ENCODE measurements at regions not wholly inside any gene's neighbourhood (a gene's known extent, or its start where the extent isn't known, plus 50 kb on each side); places are given as distances from the start of the nearest gene placed in this dataset.

DNA sequence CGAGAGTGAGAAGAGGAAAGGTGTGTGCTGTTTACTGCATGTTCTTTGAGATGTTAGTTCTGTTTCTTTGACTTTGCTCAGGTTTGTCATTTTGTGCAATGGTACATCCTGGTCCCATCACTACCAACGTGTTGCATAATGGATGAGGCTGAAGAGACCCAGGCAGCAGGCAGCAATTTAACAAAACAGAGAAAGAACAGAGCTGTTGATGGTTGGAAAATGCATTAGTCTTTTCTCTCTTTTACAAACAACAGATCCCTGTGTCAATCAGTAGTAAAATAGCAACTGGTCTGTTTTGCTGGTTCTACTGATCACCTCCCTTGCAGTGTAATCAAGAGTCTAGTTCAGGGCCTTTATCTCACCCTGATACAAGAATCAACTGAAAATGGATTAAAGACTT, 64.8 kb upstream of the LIMCH1 start:
- ATAC-seq (no peak), DNase-seq (no peak)
- Histone ChIP-seq H3K27ac (no peak overlapping the region), H3K4me3 (no peak overlapping the region), H3K36me3 (no peaks in the 10 kb centered on the region), H3K27me3 (no peaks in the 10 kb centered on the region), H3K9me3 (no peaks in the 10 kb centered on the region), H3K4me1 (peaks cover 0 to 51% (median 13%) of the 10 kb centered on the region in 9 donors)
- intact Hi-C loops (cut with DNase I), result no loop called here
- TF ChIP-seq, protein P1, sequence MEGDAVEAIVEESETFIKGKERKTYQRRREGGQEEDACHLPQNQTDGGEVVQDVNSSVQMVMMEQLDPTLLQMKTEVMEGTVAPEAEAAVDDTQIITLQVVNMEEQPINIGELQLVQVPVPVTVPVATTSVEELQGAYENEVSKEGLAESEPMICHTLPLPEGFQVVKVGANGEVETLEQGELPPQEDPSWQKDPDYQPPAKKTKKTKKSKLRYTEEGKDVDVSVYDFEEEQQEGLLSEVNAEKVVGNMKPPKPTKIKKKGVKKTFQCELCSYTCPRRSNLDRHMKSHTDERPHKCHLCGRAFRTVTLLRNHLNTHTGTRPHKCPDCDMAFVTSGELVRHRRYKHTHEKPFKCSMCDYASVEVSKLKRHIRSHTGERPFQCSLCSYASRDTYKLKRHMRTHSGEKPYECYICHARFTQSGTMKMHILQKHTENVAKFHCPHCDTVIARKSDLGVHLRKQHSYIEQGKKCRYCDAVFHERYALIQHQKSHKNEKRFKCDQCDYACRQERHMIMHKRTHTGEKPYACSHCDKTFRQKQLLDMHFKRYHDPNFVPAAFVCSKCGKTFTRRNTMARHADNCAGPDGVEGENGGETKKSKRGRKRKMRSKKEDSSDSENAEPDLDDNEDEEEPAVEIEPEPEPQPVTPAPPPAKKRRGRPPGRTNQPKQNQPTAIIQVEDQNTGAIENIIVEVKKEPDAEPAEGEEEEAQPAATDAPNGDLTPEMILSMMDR (IDR thresholded peaks at IDR 0.05), result no peak
- 84 to 88% methylated on average over 2 of the region's 2 CpGs for WGBS, 2 donors

DNA sequence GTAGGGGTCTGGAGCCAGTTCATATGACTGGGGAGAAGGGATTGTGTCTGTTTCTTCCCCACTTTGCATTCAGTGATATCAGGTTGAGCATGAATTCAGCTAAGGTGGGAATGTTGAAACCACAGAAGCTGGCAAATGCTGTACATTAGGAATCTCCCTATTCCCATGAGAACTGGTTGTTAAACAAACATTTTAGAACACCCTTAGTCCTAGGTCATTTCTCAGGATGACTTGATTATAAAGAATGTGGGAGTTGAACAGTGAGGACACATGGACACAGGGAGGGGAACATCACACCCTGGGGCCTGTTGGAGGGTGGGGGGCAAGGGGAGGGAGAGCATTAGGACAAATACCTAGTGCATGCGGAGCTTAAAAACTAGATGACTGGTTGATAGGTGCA, 62.6 kb upstream of the LIMCH1 start:
- TF ChIP-seq, protein P1 (IDR thresholded peaks at IDR 0.05), result no peak
- H3K4me1 ChIP-seq, result peaks cover 0 to 46% (median 16%) of the 10 kb centered on the region in 9 donors
- H3K27ac ChIP-seq, result no peak overlapping the region
- no peaks in the 10 kb centered on the region for H3K27me3 ChIP-seq
- no peak overlapping the region for H3K4me3 ChIP-seq
- H3K9me3 ChIP-seq, result no peaks in the 10 kb centered on the region
- intact Hi-C loops (cut with DNase I), result no loop called here
- DNase-seq (no peak), ATAC-seq (peak in 2 of 8 donors; percentile 6 to 37)
- H3K36me3 ChIP-seq, result no peaks in the 10 kb centered on the region
- 91 to 100% methylated on average over 1 of the region's 1 CpG for WGBS, 2 donors

DNA sequence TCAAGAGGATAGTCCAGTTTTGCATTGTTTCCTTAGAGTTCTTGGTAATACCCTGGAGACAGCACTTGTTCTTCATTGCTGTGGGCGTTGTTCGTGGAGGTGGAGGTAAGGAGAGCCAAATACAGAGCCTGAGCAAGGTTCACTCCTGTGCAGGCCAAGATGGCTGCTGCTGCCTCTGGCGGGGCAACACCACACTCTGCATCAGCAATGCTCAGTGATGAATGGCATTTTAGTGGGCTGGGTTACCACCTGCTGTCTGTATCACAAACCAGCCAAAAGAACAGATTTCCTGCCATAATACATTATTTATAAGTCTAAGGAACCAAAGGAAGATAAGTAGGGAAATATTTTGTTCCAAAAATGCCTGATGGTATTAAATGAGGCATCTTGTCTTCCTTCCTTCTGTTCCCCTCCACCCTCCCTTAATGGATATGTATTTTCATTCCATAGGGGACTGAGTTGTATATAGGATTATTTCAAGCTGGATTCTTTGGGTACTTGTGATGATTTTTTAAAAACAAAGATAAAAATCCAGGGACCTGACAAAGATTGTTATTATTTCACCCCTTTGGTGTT, 61.6 kb upstream of the LIMCH1 start:
- Histone ChIP-seq H3K27me3 (no peaks in the 10 kb centered on the region), H3K27ac (peak overlapping the region in 1 of 10 donors; percentile 21), H3K9me3 (no peaks in the 10 kb centered on the region), H3K36me3 (no peaks in the 10 kb centered on the region), H3K4me1 (peaks cover 0 to 47% (median 11%) of the 10 kb centered on the region in 9 donors), H3K4me3 (no peak overlapping the region)
- DNase-seq (no peak), ATAC-seq (no peak)
- TF ChIP-seq, protein P1 (IDR thresholded peaks at IDR 0.05), result no peak
- intact Hi-C loops (cut with DNase I), result no loop called here
- WGBS, 2 donors, result 96 to 97% methylated on average over 3 of the region's 3 CpGs

DNA sequence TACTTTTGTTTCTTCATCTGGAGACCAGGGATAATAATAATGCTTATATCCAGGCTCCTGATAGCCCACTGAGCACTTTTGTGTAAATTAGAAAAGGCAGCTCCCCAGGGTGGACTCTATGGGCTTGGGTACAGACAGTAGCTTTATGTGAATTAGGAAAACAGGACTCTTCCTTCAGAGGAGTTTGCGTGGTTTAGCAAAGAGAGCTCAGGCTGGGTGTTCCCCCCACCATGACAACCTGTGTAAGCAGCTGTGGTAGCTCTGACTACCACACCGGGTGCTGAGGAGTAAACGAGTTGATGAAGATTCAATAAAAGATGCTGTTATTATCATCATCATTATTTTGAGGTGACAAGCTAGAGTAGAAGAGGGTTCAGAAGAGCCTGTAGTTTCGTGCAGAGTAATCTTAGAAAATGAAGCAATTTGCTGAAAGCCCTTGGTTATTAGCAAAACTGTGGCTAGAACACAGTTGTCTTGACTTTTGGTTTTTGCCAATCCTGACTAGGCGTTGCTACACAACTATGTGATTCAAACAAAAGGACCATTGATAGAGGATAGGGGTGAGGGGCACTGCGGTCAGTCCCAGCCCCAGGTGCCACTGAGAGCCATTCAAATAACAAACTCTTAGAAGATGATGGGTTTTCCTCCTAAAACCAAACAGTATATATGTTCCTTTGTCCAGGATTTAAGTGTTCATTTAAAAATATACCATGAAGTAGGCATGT, 60.6 kb upstream of the LIMCH1 start:
- 87 to 91% methylated on average over 6 of the region's 6 CpGs for WGBS, 2 donors
- peaks cover 0 to 40% (median 7%) of the 10 kb centered on the region in 9 donors for H3K4me1 ChIP-seq
- no peaks in the 10 kb centered on the region for H3K9me3 ChIP-seq
- no peaks in the 10 kb centered on the region for H3K36me3 ChIP-seq
- no peak for ATAC-seq
- no peak for DNase-seq
- TF ChIP-seq, protein P1 (IDR thresholded peaks at IDR 0.05), result no peak
- intact Hi-C loops (cut with DNase I), result no loop called here
- H3K4me3 ChIP-seq, result no peak overlapping the region
- H3K27ac ChIP-seq, result no peak overlapping the region
- no peaks in the 10 kb centered on the region for H3K27me3 ChIP-seq
